ENCODE measurements at regions not wholly inside any gene's neighbourhood (a gene's known extent, or its start where the extent isn't known, plus 50 kb on each side); places are given as distances from the start of the nearest gene placed in this dataset.

DNA sequence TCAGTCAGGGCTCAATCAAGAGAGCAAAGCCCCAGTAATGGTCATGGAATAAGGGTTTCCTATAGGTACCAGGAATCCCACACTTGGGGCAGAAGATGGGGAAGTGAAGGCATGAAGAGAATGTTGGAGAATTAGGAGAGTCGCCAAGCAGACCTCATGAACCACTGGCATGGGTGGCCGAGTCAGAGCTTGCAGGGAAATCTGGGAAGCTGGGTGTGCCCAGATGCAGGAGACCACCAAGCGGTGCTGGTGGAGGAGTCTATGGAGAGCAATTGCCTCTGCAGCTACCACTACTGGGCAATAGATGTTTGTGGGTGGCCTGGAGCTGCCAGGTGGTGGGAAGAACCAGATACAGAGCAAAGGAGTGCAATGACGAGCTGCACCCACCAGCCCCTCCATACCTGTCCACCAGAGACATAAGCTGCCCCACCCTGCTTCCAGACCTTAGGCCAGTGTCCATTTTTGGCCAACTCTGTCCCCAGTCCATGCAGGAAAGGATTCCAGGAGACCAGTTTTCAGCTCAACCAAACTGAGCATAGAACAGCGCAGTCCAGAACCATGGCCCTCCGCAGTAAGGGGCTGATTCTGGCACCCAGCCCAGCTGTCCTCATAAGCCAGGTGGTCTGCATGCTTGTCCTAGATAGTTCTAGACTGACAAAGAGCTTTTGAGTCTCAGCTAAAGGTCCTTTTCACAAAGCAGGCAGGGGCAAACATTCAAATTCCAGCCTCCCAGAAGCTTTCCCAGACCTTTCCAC, 323.9 kb downstream of the GADD45G start:
- POLR2A ChIA-PET, result interaction anchor here (0.9 to 1.2 kb wide), 2 partner anchors 254 to 325 kb away, joined by 3 to 4 read pairs; no protein-coding TSS in a partner anchor
- H3K27me3 ChIP-seq (ENCODE audit: insufficient read depth), result no peaks in the 10 kb centered on the region
- H3K4me3 ChIP-seq (ENCODE audit: low read depth in 2 of 2, low read length in 1 of 2), result no peak overlapping the region
- H3K27ac ChIP-seq (ENCODE audit: low read depth in 2 of 2, low read length in 1 of 2), result no peak overlapping the region
- H4K20me1 ChIP-seq (ENCODE audit: insufficient read depth), result no peaks in the 10 kb centered on the region
- no peak overlapping the region for H3K9ac ChIP-seq
- no peaks in the 10 kb centered on the region for H3F3A ChIP-seq (replicated peaks; ENCODE audit: insufficient read depth)
- no peak overlapping the region for H3K4me2 ChIP-seq
- H2AFZ ChIP-seq (ENCODE audit: low read depth), result no peak overlapping the region
- H3K36me3 ChIP-seq (replicated peaks in 1 of 2; ENCODE audit: control insufficient read depth in 1 of 2, insufficient read depth in 2 of 2, low read length in 1 of 2), result no peaks in the 10 kb centered on the region
- no peaks in the 10 kb centered on the region for H3K79me2 ChIP-seq (ENCODE audit: insufficient read depth)
- CTCF ChIA-PET, result interaction anchor here (0.6 to 2.8 kb wide), 4 partner anchors 13 to 331 kb away, joined by 3 to 9 read pairs (median 3); no protein-coding TSS in a partner anchor
- 60% methylated on average over 5 of the region's 6 CpGs for WGBS (ENCODE audit: low lambda C conversion rate)
- no peaks in the 10 kb centered on the region for H3K9me2 ChIP-seq
- TF ChIP-seq, protein P1, sequence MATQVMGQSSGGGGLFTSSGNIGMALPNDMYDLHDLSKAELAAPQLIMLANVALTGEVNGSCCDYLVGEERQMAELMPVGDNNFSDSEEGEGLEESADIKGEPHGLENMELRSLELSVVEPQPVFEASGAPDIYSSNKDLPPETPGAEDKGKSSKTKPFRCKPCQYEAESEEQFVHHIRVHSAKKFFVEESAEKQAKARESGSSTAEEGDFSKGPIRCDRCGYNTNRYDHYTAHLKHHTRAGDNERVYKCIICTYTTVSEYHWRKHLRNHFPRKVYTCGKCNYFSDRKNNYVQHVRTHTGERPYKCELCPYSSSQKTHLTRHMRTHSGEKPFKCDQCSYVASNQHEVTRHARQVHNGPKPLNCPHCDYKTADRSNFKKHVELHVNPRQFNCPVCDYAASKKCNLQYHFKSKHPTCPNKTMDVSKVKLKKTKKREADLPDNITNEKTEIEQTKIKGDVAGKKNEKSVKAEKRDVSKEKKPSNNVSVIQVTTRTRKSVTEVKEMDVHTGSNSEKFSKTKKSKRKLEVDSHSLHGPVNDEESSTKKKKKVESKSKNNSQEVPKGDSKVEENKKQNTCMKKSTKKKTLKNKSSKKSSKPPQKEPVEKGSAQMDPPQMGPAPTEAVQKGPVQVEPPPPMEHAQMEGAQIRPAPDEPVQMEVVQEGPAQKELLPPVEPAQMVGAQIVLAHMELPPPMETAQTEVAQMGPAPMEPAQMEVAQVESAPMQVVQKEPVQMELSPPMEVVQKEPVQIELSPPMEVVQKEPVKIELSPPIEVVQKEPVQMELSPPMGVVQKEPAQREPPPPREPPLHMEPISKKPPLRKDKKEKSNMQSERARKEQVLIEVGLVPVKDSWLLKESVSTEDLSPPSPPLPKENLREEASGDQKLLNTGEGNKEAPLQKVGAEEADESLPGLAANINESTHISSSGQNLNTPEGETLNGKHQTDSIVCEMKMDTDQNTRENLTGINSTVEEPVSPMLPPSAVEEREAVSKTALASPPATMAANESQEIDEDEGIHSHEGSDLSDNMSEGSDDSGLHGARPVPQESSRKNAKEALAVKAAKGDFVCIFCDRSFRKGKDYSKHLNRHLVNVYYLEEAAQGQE (IDR thresholded peaks at IDR 0.05; ENCODE audit: low read depth, low read length), result no peak
- TF ChIP-seq TAF1 (IDR thresholded peaks at IDR 0.05; ENCODE audit: borderline replicate concordance, low read depth, low read length) (no peak), MEF2A (IDR thresholded peaks at IDR 0.05; ENCODE audit: borderline replicate concordance, low read depth) (no peak)
- TF ChIP-seq, protein P2, sequence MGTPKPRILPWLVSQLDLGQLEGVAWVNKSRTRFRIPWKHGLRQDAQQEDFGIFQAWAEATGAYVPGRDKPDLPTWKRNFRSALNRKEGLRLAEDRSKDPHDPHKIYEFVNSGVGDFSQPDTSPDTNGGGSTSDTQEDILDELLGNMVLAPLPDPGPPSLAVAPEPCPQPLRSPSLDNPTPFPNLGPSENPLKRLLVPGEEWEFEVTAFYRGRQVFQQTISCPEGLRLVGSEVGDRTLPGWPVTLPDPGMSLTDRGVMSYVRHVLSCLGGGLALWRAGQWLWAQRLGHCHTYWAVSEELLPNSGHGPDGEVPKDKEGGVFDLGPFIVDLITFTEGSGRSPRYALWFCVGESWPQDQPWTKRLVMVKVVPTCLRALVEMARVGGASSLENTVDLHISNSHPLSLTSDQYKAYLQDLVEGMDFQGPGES (IDR thresholded peaks at IDR 0.05; ENCODE audit: low read depth, low read length), result no peak
- peaks cover 0 to 12% of the 10 kb centered on the region in 2 experiments; a peak in 1 of 4 replicates for H3K4me1 ChIP-seq (ENCODE audit: control insufficient read depth in 1 of 2, insufficient read depth in 2 of 2, low read depth in 1 of 2, low read length in 1 of 2)
- no peaks in the 10 kb centered on the region for H3K9me3 ChIP-seq
- DNase-seq, result no peak

DNA sequence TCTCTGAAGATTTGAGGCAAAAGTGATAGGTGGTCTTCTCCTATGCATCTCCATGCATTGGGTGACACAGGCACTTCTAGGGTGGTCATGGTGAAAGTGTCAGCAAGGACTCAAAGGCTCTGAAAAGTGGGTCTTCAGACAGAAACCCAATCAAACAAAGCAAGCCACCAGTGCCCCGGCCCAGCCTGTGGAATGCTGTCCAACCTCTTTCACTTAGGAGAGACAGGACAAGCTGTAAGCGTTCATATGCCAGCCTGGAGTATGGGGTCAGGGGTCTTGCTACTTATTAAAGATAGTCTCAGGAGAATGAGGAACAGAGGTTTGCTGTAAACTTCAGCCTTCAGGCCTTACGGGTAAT, 324.5 kb downstream of the GADD45G start:
- no peak overlapping the region for H3K4me2 ChIP-seq
- no peaks in the 10 kb centered on the region for H3K79me2 ChIP-seq (ENCODE audit: insufficient read depth)
- no peak overlapping the region for H3K4me3 ChIP-seq (ENCODE audit: low read depth in 2 of 2, low read length in 1 of 2)
- H3K27ac ChIP-seq (ENCODE audit: low read depth in 2 of 2, low read length in 1 of 2), result no peak overlapping the region; a peak in 2 of 4 replicates
- H3K4me1 ChIP-seq (ENCODE audit: control insufficient read depth in 1 of 2, insufficient read depth in 2 of 2, low read depth in 1 of 2, low read length in 1 of 2), result peaks cover 0 to 12% of the 10 kb centered on the region in 2 experiments; a peak in 1 of 4 replicates
- H3K36me3 ChIP-seq (replicated peaks in 1 of 2; ENCODE audit: control insufficient read depth in 1 of 2, insufficient read depth in 2 of 2, low read length in 1 of 2), result no peaks in the 10 kb centered on the region
- ChIA-PET POLR2A (interaction anchor here (0.9 to 1.2 kb wide), 2 partner anchors 254 to 326 kb away, joined by 3 to 4 read pairs; no protein-coding TSS in a partner anchor), CTCF (interaction anchor here (1.3 to 2.8 kb wide), 3 partner anchors 12 to 332 kb away, joined by 3 to 9 read pairs (median 3); no protein-coding TSS in a partner anchor)
- H4K20me1 ChIP-seq (ENCODE audit: insufficient read depth), result no peaks in the 10 kb centered on the region
- H3K9ac ChIP-seq, result no peak overlapping the region
- WGBS (ENCODE audit: low lambda C conversion rate), result 41% methylated on average over 3 of the region's 3 CpGs
- H3K9me3 ChIP-seq, result no peaks in the 10 kb centered on the region
- no peaks in the 10 kb centered on the region for H3F3A ChIP-seq (replicated peaks; ENCODE audit: insufficient read depth)
- H3K9me2 ChIP-seq, result no peaks in the 10 kb centered on the region
- H2AFZ ChIP-seq (ENCODE audit: low read depth), result no peak overlapping the region
- TF ChIP-seq TEAD4 (IDR thresholded peaks at IDR 0.05; ENCODE audit: borderline replicate concordance, insufficient read depth) (no peak), GABPA (IDR thresholded peaks at IDR 0.05; ENCODE audit: low read depth) (no peak), CHD2 (IDR thresholded peaks at IDR 0.05; ENCODE audit: low read length, partially characterized antibody) (no peak), RXRA (IDR thresholded peaks at IDR 0.05; ENCODE audit: borderline replicate concordance, low read depth) (no peak), SMC3 (IDR thresholded peaks at IDR 0.05; ENCODE audit: low read depth, low read length) (no peak)
- TF ChIP-seq, protein P1 (IDR thresholded peaks at IDR 0.05; ENCODE audit: low read depth, low read length), result no peak
- no peaks in the 10 kb centered on the region for H3K27me3 ChIP-seq (ENCODE audit: insufficient read depth)
- no peak for DNase-seq

Measured in SK-N-SH (cell line).